Liver (tissue), 8 donors: ENCODE measurements at regions not wholly inside any gene's neighbourhood (a gene's known extent, or its start where the extent isn't known, plus 50 kb on each side); places are given as distances from the start of the nearest gene placed in this dataset.

Experiments used
- DNase-seq: peaks from one replicate; pipeline ENCODE4 v3.0.0-alpha.2; 2017; ENCODE audit warnings: low spot score
- H3K27ac ChIP-seq, 2 donors: one replicate each; pipeline ENCODE4 v1.7.0; 2013; ENCODE audit warnings: inconsistent platforms in 2 of 2, low read length in 2 of 2, control low read depth in 1 of 2, low read depth in 1 of 2, mild to moderate bottlenecking in 1 of 2
- H3K27me3 ChIP-seq, 4 donors: one replicate each; pipeline versions ENCODE4 v1.6.1 to v1.7.0; 2013; ENCODE audit warnings: low read length in 3 of 4, inconsistent platforms in 1 of 4, mild to moderate bottlenecking in 1 of 4, moderate library complexity in 1 of 4; ENCODE audit not compliant: control insufficient read depth in 4 of 4, insufficient read depth in 4 of 4
- H3K36me3 ChIP-seq, 4 donors: one replicate each; pipeline versions ENCODE4 v1.6.1 to v1.7.0; 2013; ENCODE audit warnings: low read length in 3 of 4, mild to moderate bottlenecking in 3 of 4, low read depth in 1 of 4, moderate library complexity in 1 of 4; ENCODE audit not compliant: control insufficient read depth in 4 of 4, insufficient read depth in 3 of 4
- H3K4me1 ChIP-seq, 4 donors: one replicate each; pipeline versions ENCODE4 v1.6.1 to v1.7.0; 2013; ENCODE audit warnings: low read length in 3 of 4, mild to moderate bottlenecking in 3 of 4, moderate library complexity in 1 of 4; ENCODE audit not compliant: control insufficient read depth in 4 of 4, insufficient read depth in 4 of 4
- H3K4me3 ChIP-seq, 3 donors: one replicate each; pipeline versions ENCODE4 v1.6.1 to v1.7.0; 2013; ENCODE audit warnings: low read length in 3 of 3, control low read depth in 1 of 3, low read depth in 1 of 3, mild to moderate bottlenecking in 1 of 3
- H3K9ac ChIP-seq, 2 donors: one replicate each; pipeline ENCODE4 v1.7.0; 2013; ENCODE audit warnings: low read length in 2 of 2, mild to moderate bottlenecking in 2 of 2, moderate library complexity in 2 of 2, control low read depth in 1 of 2, low read depth in 1 of 2
- H3K9me3 ChIP-seq, 4 donors: one replicate each; pipeline versions ENCODE4 v1.6.1 to v1.7.0; 2013; ENCODE audit warnings: low read length in 3 of 4; ENCODE audit not compliant: control insufficient read depth in 4 of 4
- ATF3 ChIP-seq: IDR thresholded peaks from 2 replicates; pipeline ENCODE4 v1.6.1; 2016; ENCODE audit warnings: antibody characterized with exemption
- CTCF ChIP-seq: fragments of 150-350 bp; IDR thresholded peaks from 2 replicates; pipeline ENCODE4 v1.5.1; 2017; ENCODE audit warnings: improper control_type of control experiment, low read depth, low read length; ENCODE audit not compliant: missing input control
- EGR1 ChIP-seq, 2 donors: IDR thresholded peaks; 2 replicates each; pipeline ENCODE4 v1.6.1; 2016 to 2018; ENCODE audit warnings: antibody characterized with exemption in 2 of 2, low read depth in 2 of 2
- FOXA2 ChIP-seq: IDR thresholded peaks from 2 replicates; pipeline ENCODE4 v1.6.1; 2016; ENCODE audit warnings: antibody characterized with exemption
- GABPA ChIP-seq, 2 donors: IDR thresholded peaks in 1 of 2; conservative IDR thresholded peaks in 1 of 2; 2 replicates each; pipeline ENCODE4 v1.6.1; 2016; ENCODE audit warnings: antibody characterized with exemption in 2 of 2, mild to moderate bottlenecking in 1 of 2, moderate library complexity in 1 of 2
- HNF4A ChIP-seq, 2 donors: conservative IDR thresholded peaks; 2 replicates each; pipeline ENCODE4 v1.6.1; 2016; ENCODE audit warnings: antibody characterized with exemption in 2 of 2, mild to moderate bottlenecking in 2 of 2
- HNF4G ChIP-seq: IDR thresholded peaks from 2 replicates; pipeline ENCODE4 v1.6.1; 2016; ENCODE audit warnings: antibody characterized with exemption
- JUND ChIP-seq, 2 donors: IDR thresholded peaks; 2 replicates each; pipeline ENCODE4 v1.6.1; 2016; ENCODE audit warnings: antibody characterized with exemption in 2 of 2
- RAD21 ChIP-seq, 2 donors: IDR thresholded peaks; 2 replicates each; pipeline ENCODE4 v1.6.1; 2016; ENCODE audit warnings: antibody characterized with exemption in 2 of 2, mild to moderate bottlenecking in 2 of 2
- REST ChIP-seq: IDR thresholded peaks from 2 replicates; pipeline ENCODE4 v1.6.1; 2016; ENCODE audit warnings: antibody characterized with exemption, mild to moderate bottlenecking
- RXRA ChIP-seq, 2 donors: IDR thresholded peaks; 2 replicates each; pipeline ENCODE4 v1.6.1; 2017 to 2018; ENCODE audit warnings: antibody characterized with exemption in 2 of 2, mild to moderate bottlenecking in 1 of 2
- SP1 ChIP-seq: IDR thresholded peaks from 2 replicates; pipeline ENCODE4 v1.6.1; 2018; ENCODE audit warnings: antibody characterized with exemption, mild to moderate bottlenecking
- YY1 ChIP-seq: IDR thresholded peaks from 2 replicates; pipeline ENCODE4 v1.6.1; 2016; ENCODE audit warnings: antibody characterized with exemption, mild to moderate bottlenecking
- ZBTB33 ChIP-seq: IDR thresholded peaks from 2 replicates; pipeline ENCODE4 v1.6.1; 2016; ENCODE audit warnings: antibody characterized with exemption
- WGBS: extraction: QIAGEN DNeasy Blood & Tissue Kit; methylation state at CpG from one replicate; pipeline ENCODE4 v1.1.7; 2013; 5-methylcytosine and 5-hydroxymethylcytosine counted together
- donor health status: healthy.
- donor health status: healthy.
- donor health status: healthy.
- donor health status: healthy.
- donor health status: healthy.

- no peak for TF ChIP-seq JUND (IDR thresholded peaks at IDR 0.05)
- TF ChIP-seq HNF4A (conservative IDR thresholded peaks at IDR 0.05): no peak
- no peak for TF ChIP-seq YY1
- TF ChIP-seq FOXA2: no peak
- TF ChIP-seq REST: no peak
- TF ChIP-seq EGR1 (IDR thresholded peaks at IDR 0.05; ENCODE audit: low read depth in 2 of 2): no peak
- TF ChIP-seq ZBTB33: no peak
- TF ChIP-seq RXRA (IDR thresholded peaks at IDR 0.05): no peak
- TF ChIP-seq RAD21 (IDR thresholded peaks at IDR 0.05): no peak
- TF ChIP-seq ATF3: no peak
- TF ChIP-seq CTCF: no peak
- TF ChIP-seq SP1: no peak
- no peak for TF ChIP-seq HNF4G
- no peak overlapping the region for H3K9ac ChIP-seq
- H3K4me3 ChIP-seq: no peak overlapping the region
- H3K4me1 ChIP-seq: peaks cover 3 to 18% (median 16%) of the 10 kb centered on the region in 4 donors
- H3K9me3 ChIP-seq: no peaks in the 10 kb centered on the region
- no peaks in the 10 kb centered on the region for H3K36me3 ChIP-seq
- H3K27ac ChIP-seq: no peak overlapping the region
- WGBS: 84% methylated on average over 3 of the region's 3 CpGs
- no peaks in the 10 kb centered on the region for H3K27me3 ChIP-seq
- DNase-seq: no peak
Measured at GRCh38 chr19:16005925-16006324, 57.1 kb downstream of the OR10H4 start.

GRCh38 chr19:16012552-16012951 is 63.7 kb upstream of the TPM4 start:
- Histone ChIP-seq H3K9me3 (no peaks in the 10 kb centered on the region), H3K4me1 (no peaks in the 10 kb centered on the region), H3K36me3 (no peaks in the 10 kb centered on the region), H3K9ac (no peak overlapping the region), H3K4me3 (no peak overlapping the region), H3K27ac (no peak overlapping the region), H3K27me3 (no peaks in the 10 kb centered on the region)
- DNase-seq: no peak
- TF ChIP-seq ATF3 (no peak), RXRA (IDR thresholded peaks at IDR 0.05) (no peak), JUND (IDR thresholded peaks at IDR 0.05) (no peak), HNF4G (no peak), SP1 (no peak), RAD21 (IDR thresholded peaks at IDR 0.05) (no peak), GABPA (IDR thresholded peaks at IDR 0.05 in 1 of 2, conservative IDR thresholded peaks at IDR 0.05 in 1 of 2) (no peak), YY1 (no peak), REST (no peak), HNF4A (conservative IDR thresholded peaks at IDR 0.05) (no peak), ZBTB33 (no peak), FOXA2 (no peak), EGR1 (IDR thresholded peaks at IDR 0.05; ENCODE audit: low read depth in 2 of 2) (no peak)
- WGBS: 96% methylated on average over 4 of the region's 4 CpGs
